GOT3 (cell line): ENCODE measurements at regions not wholly inside any gene's neighbourhood (a gene's known extent, or its start where the extent isn't known, plus 50 kb on each side); places are given as distances from the start of the nearest gene placed in this dataset.
"Not testable (repeated sequence)": the region's sequence is repeated elsewhere in the genome, so short reads cannot be mapped to it uniquely, and the experiment has no call there.

Experiments
- DNase-seq: peaks from one replicate; lab custom pipeline; 2025; ENCODE audit warnings: mixed read lengths; lab: John Stamatoyannopoulos, UW

GRCh38 chr10:6984971-6985370, 404.9 kb upstream of the PRKCQ start:
- no peak for DNase-seq

DNA sequence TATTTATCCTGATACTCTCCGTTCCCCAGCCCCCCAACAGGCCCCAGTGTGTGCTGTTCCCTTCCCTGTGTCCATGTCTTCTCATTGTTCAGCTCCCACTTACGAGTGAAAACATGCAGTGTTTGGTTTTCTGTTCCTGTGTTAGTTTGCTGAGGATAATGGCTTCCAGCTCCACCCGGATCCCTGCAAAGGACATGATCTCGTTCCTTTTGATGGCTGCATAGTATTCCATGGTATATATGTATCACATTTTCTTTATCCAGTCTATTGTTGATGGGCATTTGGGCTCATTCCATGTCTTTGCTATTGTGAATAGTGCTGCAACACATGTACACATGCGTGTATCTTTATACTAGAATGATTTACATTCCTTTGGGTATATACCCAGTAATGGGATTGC, 403.9 kb upstream of the PRKCQ start:
- not testable (repeated sequence) for DNase-seq

- no peak for DNase-seq
These were observed 400.3 kb upstream of the PRKCQ start for GRCh38 chr10:6980353-6980752.

DNA sequence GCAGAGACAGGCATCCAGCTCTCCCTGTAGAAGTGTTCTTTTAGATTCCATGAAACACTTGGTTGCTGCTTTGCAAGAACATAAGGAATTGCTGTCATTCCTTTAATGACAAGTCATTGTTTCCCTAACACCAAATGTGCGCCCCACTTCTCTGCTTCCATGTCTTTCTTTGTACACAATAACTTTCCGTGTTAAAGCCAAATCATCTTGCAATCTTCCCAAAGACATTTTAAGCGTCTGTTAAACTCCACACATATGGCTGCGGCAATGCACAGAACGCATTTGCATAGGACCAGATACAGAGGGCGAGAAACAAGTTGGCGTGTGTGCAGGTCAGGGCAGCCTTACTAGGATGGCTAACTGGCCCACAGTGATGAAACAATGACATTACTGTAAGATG, 399.3 kb upstream of the PRKCQ start:
- no peak for DNase-seq

- no peak for DNase-seq
These were observed 398.1 kb upstream of the PRKCQ start for GRCh38 chr10:6978187-6978627.

DNA sequence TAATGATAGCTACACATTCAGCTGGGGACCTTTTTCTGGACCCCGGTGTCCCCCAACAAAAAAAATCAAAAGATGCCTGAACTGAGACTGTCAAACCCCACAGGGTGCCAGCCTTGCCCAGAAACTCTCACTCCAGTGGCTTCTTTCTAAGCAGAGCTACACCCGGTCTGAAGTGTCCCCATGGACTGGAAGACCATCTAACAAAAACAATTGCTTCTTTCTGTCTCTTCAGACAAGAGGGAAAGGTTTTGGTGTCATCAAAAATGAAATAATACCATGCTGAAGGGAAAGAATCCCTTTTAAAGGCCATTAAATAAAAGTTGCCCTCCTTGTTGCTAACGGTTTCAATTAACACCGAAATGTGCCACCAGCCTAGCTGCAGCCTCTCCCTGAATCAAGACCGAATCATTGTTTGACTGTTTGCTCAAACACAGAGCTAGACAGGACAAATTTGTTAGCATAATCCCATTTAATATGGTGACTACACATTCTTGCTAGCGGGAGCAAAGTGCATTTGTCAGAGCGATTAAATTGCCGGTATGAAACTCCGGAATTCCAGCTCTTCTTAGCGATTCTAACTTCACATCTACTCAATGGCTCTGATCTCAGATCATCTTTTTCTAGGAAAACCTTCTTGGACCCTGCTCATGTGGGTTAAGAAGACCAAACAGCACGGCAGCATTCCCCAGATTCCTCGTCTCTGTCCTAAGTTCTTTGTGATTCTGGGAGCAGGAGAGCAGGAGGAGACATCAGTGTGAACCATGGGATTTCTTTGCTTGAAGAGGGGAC, 397.5 kb upstream of the PRKCQ start:
- no peak for DNase-seq

DNA sequence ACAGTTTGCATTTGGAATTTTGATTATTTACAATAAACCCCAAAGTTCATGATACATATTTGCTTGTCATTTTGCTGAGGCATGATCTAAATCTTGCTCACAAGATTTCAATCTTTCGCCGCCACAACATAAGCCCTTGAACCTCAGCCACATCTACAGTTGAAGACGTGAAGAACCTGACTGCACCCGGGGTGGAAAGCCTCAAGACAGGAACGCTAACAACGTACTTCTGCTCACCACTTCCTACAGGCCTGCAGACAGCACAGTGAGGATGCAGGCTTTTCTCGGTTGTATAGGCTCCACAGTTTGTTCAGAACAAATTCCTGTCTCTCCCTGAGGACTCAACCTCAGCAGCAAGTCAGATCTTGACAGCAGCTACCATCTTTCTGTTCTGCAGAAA, 393.8 kb upstream of the PRKCQ start:
- DNase-seq = no peak

DNA sequence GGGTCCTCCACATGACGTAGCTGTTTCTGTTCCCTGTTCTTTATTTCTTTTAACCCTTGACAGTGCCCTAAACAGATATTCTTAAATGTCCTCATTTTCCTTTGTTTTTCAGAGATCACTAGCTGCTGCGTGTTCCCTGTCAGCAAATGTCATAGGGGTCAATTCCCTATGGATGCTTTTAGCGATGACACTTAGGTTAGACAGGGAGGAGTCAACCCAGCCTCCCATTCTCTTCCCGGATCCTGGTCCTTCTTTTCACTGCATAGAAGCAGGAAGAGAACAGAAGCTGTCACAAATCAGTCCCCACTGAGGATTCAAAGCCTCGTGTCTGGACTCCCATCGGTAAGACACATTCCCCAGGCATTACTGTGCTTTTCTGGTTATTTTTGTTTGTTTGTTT, 392.1 kb upstream of the PRKCQ start:
- DNase-seq = no peak

DNA sequence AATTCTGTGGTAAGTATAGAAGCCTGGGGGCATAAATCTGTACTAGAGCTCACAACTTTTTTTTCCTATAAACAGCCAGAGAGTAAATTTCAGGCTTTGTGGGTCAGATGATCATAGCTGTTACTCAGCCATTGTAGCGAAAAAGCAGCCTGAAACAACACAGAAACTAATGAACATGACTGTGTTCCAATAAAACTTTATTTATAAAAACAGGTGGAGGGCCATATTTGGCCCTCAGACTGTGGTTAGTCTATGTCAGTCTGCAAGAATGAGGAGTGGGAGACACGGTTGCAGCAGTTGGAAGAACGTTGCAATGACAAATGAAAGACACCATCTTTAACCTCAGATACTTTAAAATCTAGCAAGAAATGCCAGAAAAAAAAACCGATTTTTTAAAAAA, 389.6 kb upstream of the PRKCQ start:
- no peak for DNase-seq

- no peak for DNase-seq
These were observed 384.5 kb upstream of the PRKCQ start for GRCh38 chr10:6964543-6964942.

- DNase-seq = no peak
These were observed 382.5 kb upstream of the PRKCQ start for GRCh38 chr10:6962576-6962975.

DNA sequence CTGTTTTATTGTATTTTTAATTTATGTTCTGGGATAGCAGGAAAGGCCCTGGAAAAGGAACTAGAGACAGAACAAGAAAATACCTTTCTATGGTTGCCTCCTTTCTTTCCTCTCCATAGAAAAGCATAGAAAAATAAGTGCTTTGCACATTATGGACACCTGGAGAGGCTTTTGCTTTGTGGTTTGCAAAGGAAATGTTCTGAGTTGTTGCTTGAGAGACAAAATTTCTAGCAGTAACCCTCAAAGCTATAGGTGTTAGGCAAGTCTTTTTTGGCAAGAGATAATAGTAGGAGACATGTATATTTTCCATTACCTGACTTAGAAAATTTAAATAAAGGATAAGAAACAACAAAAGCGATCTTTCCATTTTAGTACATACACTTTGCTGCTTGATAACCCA, 378.6 kb upstream of the PRKCQ start:
- no peak for DNase-seq

GRCh38 chr10:6958254-6958653, 378.2 kb upstream of the PRKCQ start:
- no peak for DNase-seq

DNA sequence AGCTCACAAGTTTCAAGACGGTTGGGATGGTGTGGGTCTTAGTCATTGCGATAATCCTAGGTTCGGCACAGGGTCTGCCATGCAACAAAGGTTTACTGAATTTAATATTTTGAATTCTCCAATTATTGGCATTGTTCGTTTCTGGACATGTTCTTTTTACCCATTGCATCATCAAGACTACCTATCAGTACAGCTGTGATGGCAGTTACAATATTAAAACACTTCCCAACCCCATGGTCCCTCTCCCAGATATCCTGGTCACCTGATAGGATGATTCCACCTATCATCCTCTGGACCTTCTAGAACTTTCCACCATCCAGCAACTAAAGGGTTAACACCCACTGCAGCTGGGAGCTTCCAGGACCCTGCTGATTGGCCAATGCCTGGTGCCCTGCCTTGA, 377.8 kb upstream of the PRKCQ start:
- DNase-seq = no peak

DNA sequence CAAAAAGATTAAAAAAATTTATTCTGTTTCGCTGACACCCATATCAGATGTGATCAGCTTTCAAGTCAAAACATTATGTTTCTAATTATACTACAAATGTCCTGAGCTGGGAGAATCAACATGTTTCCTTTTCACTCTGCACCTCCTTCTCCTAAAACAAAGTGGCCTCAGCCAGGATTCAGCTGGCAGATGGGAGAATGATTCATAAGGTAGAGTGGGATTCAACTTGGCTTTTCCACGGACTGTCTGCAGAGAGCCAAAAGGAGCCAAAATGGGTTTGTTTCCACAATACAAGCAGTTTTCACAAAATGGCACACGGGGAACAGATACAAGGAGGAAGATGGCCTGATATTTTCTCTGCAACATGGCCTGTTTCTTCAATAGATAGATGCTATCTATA, 376.5 kb upstream of the PRKCQ start:
- no peak for DNase-seq

- DNase-seq = no peak
These were observed 373.3 kb upstream of the PRKCQ start for GRCh38 chr10:6953271-6953801.

GRCh38 chr10:6951732-6952131, 371.7 kb upstream of the PRKCQ start:
- no peak for DNase-seq

DNA sequence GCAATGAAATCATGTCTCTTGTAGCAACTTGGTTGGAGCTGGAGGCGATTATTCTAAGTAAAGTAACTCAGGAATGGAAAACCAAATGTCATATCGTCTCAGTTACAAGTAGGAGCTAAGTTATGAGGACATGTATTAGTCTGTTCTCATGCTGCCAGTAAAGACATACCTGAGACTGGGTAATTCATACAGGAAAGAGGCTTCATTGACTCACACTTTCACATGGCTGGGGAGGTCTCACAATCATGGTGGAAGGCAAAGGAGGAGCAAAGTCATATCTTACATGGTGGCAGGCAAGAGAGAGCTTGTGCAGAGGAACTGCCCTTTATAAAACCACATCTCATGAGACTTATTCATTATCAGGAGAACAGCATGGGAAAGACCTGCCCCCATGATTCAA, 370.1 kb upstream of the PRKCQ start:
- DNase-seq = no peak

- no peak for DNase-seq
These were observed 364.4 kb upstream of the PRKCQ start for GRCh38 chr10:6944436-6944835.

GRCh38 chr10:6938384-6938783, 358.3 kb upstream of the PRKCQ start:
- no peak for DNase-seq

DNA sequence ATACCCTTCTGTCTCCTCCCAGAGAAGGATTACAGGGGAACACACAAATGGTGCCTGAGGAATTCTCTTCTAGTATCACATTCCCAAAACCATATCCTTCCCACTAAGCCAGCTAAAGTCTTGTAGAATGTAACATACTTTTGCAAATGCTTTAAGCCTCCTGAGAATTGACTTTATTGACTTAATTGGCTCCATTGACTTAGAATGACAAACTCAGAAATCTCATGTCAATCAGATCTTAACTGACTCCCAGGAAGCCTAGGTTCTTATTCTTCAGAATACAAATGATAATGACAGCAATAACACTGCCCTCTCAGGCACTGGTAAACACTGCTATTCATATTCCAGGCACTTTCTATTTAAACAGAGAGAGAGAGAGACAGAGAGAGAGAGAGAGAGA, 356.9 kb upstream of the PRKCQ start:
- no peak for DNase-seq

- no peak for DNase-seq
These were observed 349.2 kb upstream of the PRKCQ start for GRCh38 chr10:6929148-6929830.

DNA sequence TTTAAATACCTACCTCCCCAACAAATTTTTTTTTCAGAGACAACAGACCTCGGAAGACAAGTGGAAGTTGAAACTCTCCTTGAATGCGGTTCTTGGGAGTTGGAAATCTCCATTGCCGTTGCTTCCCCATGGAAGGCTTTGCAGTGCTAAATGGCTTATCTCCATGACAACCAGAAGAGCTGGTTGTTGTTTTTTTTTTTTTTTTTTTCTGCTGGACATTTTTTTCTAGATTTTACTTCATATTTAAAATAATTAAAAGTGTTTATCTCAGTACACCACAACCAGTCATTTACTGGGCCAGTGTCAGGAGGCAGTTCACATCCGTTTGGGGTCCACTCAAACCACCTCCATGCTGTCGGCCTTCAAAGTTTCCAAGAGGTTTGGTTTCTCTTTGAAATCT, 348.5 kb upstream of the PRKCQ start:
- no peak for DNase-seq
